ENCODE measurements at regions not wholly inside any gene's neighbourhood (a gene's known extent, or its start where the extent isn't known, plus 50 kb on each side); places are given as distances from the start of the nearest gene placed in this dataset.

GRCh38 chr4:147056940-147057610 is 111.4 kb upstream of the TTC29 start:
- H3K27ac ChIP-seq: peak overlapping the region in 5 of 10 donors; percentile 1 to 75 (median 25)
- H3K27me3 ChIP-seq: no peaks in the 10 kb centered on the region
- peak in 1 of 9 donors; percentile 4 for TF ChIP-seq CTCF (IDR thresholded peaks at IDR 0.05)
- H3K4me1 ChIP-seq: peaks cover 0 to 12% (median 0%) of the 10 kb centered on the region in 9 donors
- peak in 1 of 8 donors; percentile 35 for ATAC-seq
- peak overlapping the region in 9 of 10 donors; percentile 4 to 43 (median 35) for H3K4me3 ChIP-seq
- DNase-seq: no peak
- WGBS, 2 donors: 45 to 58% methylated on average over 3 of the region's 3 CpGs
- no peaks in the 10 kb centered on the region for H3K9me3 ChIP-seq
- H3K36me3 ChIP-seq: no peaks in the 10 kb centered on the region
- intact Hi-C loops (cut with DNase I): no loop called here

GRCh38 chr4:147057611-147058190 is 112.0 kb upstream of the TTC29 start:
- no peaks in the 10 kb centered on the region for H3K36me3 ChIP-seq
- intact Hi-C loops (cut with DNase I): no loop called here
- 48 to 62% methylated on average over 7 of the region's 7 CpGs for WGBS, 2 donors
- no peak for TF ChIP-seq CTCF (IDR thresholded peaks at IDR 0.05)
- H3K4me3 ChIP-seq: peak overlapping the region in 9 of 10 donors; percentile 4 to 43 (median 35)
- DNase-seq (no peak), ATAC-seq (no peak)
- no peaks in the 10 kb centered on the region for H3K9me3 ChIP-seq
- no peaks in the 10 kb centered on the region for H3K27me3 ChIP-seq
- H3K27ac ChIP-seq: peak overlapping the region in 6 of 10 donors; percentile 1 to 75 (median 16)
- peaks cover 0 to 12% (median 0%) of the 10 kb centered on the region in 9 donors for H3K4me1 ChIP-seq

- Histone ChIP-seq H3K4me1 (peaks cover 0 to 12% (median 0%) of the 10 kb centered on the region in 9 donors), H3K27me3 (no peaks in the 10 kb centered on the region), H3K9me3 (no peaks in the 10 kb centered on the region), H3K36me3 (no peaks in the 10 kb centered on the region), H3K27ac (no peak overlapping the region), H3K4me3 (no peak overlapping the region)
- no peak for ATAC-seq
- 91 to 93% methylated on average over 6 of the region's 6 CpGs for WGBS, 2 donors
- intact Hi-C loops (cut with DNase I): no loop called here
- no peak for DNase-seq
- TF ChIP-seq CTCF (IDR thresholded peaks at IDR 0.05): no peak
These were observed 113.5 kb upstream of the TTC29 start for GRCh38 chr4:147059064-147059731.

DNA sequence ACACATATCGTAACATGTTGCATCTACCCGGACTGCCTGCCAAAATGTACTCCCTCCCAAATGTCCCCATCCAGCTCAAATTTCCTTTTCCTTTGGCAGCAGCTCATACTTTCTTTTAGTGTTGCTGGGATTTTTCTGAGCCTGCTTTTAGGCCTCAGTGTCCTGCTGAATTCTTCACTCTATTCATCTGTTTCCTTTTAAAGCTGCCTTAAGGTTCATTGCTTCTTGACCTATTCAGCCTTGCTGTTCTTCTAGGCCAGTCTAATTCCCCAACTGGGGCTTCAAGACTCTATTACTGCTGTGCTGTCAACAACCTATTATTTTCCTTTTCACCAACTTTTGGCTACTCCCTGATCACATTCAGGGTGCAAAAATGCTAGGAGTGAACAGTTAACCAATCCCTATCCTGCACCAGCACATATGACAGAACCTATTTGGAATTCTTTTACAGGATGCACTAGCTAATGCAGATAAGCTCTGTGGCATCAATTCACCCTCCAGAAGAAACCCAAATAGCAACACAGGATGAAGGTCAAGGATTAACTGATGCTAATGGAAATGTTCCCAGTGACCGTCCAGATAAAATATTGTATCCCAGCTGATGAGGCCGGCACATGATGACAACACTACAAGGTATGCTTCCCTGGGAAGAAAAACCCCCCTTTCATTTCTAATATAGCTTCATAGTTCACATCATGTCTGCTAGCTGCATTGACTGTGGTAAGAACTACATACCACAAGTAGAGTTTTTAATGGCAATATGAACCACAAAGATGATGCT is 114.7 kb upstream of the TTC29 start:
- ATAC-seq (peak in 6 of 8 donors; percentile 31 to 46 (median 34)), DNase-seq (no peak)
- TF ChIP-seq CTCF (IDR thresholded peaks at IDR 0.05): no peak
- Histone ChIP-seq H3K9me3 (no peaks in the 10 kb centered on the region), H3K4me1 (peaks cover 0 to 12% (median 0%) of the 10 kb centered on the region in 9 donors), H3K36me3 (no peaks in the 10 kb centered on the region), H3K4me3 (no peak overlapping the region), H3K27ac (no peak overlapping the region), H3K27me3 (no peaks in the 10 kb centered on the region)
- intact Hi-C loops (cut with DNase I): no loop called here
- WGBS, 2 donors: 40 to 56% methylated on average over 4 of the region's 4 CpGs

Measured in heart right ventricle (tissue), 16 donors.